Endothelial cell of umbilical vein (primary cell): ENCODE measurements at regions not wholly inside any gene's neighbourhood (a gene's known extent, or its start where the extent isn't known, plus 50 kb on each side); places are given as distances from the start of the nearest gene placed in this dataset.

Experiments used
- CTCF ChIP-seq, 2 donors: IDR thresholded peaks; 1 replicate in 1 of 2; 2 replicates in 1 of 2; pipeline ENCODE4 v1.5.1; 2011; ENCODE audit warnings: low read length in 2 of 2, mild to moderate bottlenecking in 2 of 2, moderate library complexity in 2 of 2, control low read depth in 1 of 2, inconsistent platforms in 1 of 2, low read depth in 1 of 2; ENCODE audit not compliant: insufficient read depth in 1 of 2; ENCODE audit errors: extremely low read depth in 1 of 2
- EZH2 ChIP-seq: IDR thresholded peaks from 2 replicates; pipeline ENCODE4 v1.6.1; 2012; ENCODE audit warnings: borderline replicate concordance, low read depth, mild to moderate bottlenecking, moderate library complexity, low read length, inconsistent platforms; ENCODE audit not compliant: severe bottlenecking
- GATA2 ChIP-seq: IDR thresholded peaks from 2 replicates; pipeline ENCODE4 v1.7.0; 2011; ENCODE audit warnings: low read depth, mild to moderate bottlenecking, moderate library complexity, mixed read lengths, low read length; ENCODE audit not compliant: insufficient read length, insufficient read depth
- MAX ChIP-seq: IDR thresholded peaks from 2 replicates; pipeline ENCODE4 v1.6.1; 2011; ENCODE audit not compliant: insufficient read depth, insufficient read length

GRCh38 chr13:99104396-99104795, 96.3 kb upstream of the UBAC2 start:
- TF ChIP-seq CTCF (IDR thresholded peaks at IDR 0.05; ENCODE audit: extremely low read depth in 1 of 2, insufficient read depth in 1 of 2, low read depth in 1 of 2, low read length in 2 of 2) (no peak), MAX (no peak), EZH2 (no peak), GATA2 (no peak)
